IPS-18a (cell line): ENCODE measurements at regions not wholly inside any gene's neighbourhood (a gene's known extent, or its start where the extent isn't known, plus 50 kb on each side); places are given as distances from the start of the nearest gene placed in this dataset.
"Not testable (repeated sequence)": the region's sequence is repeated elsewhere in the genome, so short reads cannot be mapped to it uniquely, and the experiment has no call there.

ENCODE experiments used
- H3K27ac ChIP-seq: one replicate; pipeline ENCODE4 v1.5.1; 2013; ENCODE audit warnings: low read length
- H3K27me3 ChIP-seq: one replicate; pipeline ENCODE4 v1.6.1; 2013; ENCODE audit warnings: mild to moderate bottlenecking, low read length; ENCODE audit not compliant: control insufficient read depth, insufficient read depth
- H3K36me3 ChIP-seq: one replicate; pipeline ENCODE4 v1.6.1; 2013; ENCODE audit warnings: low read depth, low read length; ENCODE audit not compliant: control insufficient read depth
- H3K4me1 ChIP-seq: one replicate; pipeline ENCODE4 v1.6.1; 2013; ENCODE audit warnings: low read depth, low read length; ENCODE audit not compliant: control insufficient read depth
- H3K4me3 ChIP-seq: one replicate; pipeline ENCODE4 v1.5.1; 2013; ENCODE audit warnings: low read length
- H3K9ac ChIP-seq: one replicate; pipeline ENCODE4 v1.6.1; 2013; ENCODE audit warnings: mild to moderate bottlenecking, low read length, moderate library complexity
- H3K9me3 ChIP-seq: one replicate; pipeline ENCODE4 v1.6.1; 2013; ENCODE audit warnings: low read depth, low read length; ENCODE audit not compliant: control insufficient read depth

GRCh38 chr6:3912361-3913076 is 63.3 kb downstream of the FAM50B start:
- Histone ChIP-seq H3K9me3 (no peaks in the 10 kb centered on the region), H3K27ac (no peak overlapping the region), H3K36me3 (no peaks in the 10 kb centered on the region), H3K4me1 (peaks cover 8% of the 10 kb centered on the region), H3K27me3 (no peaks in the 10 kb centered on the region), H3K4me3 (no peak overlapping the region), H3K9ac (no peak overlapping the region)

GRCh38 chr6:3913077-3913957 is 64.1 kb downstream of the FAM50B start:
- H3K4me1 ChIP-seq = peaks cover 8% of the 10 kb centered on the region
- no peak overlapping the region for H3K27ac ChIP-seq
- H3K27me3 ChIP-seq = no peaks in the 10 kb centered on the region
- H3K9me3 ChIP-seq = no peaks in the 10 kb centered on the region
- H3K36me3 ChIP-seq = no peaks in the 10 kb centered on the region
- no peak overlapping the region for H3K4me3 ChIP-seq
- no peak overlapping the region for H3K9ac ChIP-seq

- H3K9ac ChIP-seq = no peak overlapping the region
- H3K36me3 ChIP-seq = no peaks in the 10 kb centered on the region
- no peak overlapping the region for H3K4me3 ChIP-seq
- H3K27ac ChIP-seq = no peak overlapping the region
- no peaks in the 10 kb centered on the region for H3K27me3 ChIP-seq
- no peaks in the 10 kb centered on the region for H3K9me3 ChIP-seq
- H3K4me1 ChIP-seq = peaks cover 8% of the 10 kb centered on the region
Observed at GRCh38 chr6:3913958-3914337, 64.8 kb downstream of the FAM50B start.

- H3K4me3 ChIP-seq = no peak overlapping the region
- H3K9ac ChIP-seq = no peak overlapping the region
- H3K27me3 ChIP-seq = no peaks in the 10 kb centered on the region
- no peaks in the 10 kb centered on the region for H3K9me3 ChIP-seq
- no peak overlapping the region for H3K27ac ChIP-seq
- H3K36me3 ChIP-seq = no peaks in the 10 kb centered on the region
- H3K4me1 ChIP-seq = peaks cover 3% of the 10 kb centered on the region
Observed at GRCh38 chr6:3915076-3915791, 66.1 kb downstream of the FAM50B start.

- Histone ChIP-seq H3K4me1 (no peaks in the 10 kb centered on the region), H3K36me3 (no peaks in the 10 kb centered on the region), H3K9me3 (no peaks in the 10 kb centered on the region), H3K27me3 (no peaks in the 10 kb centered on the region), H3K9ac (no peak overlapping the region), H3K27ac (no peak overlapping the region), H3K4me3 (no peak overlapping the region)
Observed at GRCh38 chr6:3916211-3916610, 67.0 kb downstream of the FAM50B start.

GRCh38 chr6:3916749-3917148 is 67.6 kb downstream of the FAM50B start:
- not testable (repeated sequence) for H3K4me1 ChIP-seq, H3K9me3 ChIP-seq, H3K4me3 ChIP-seq, H3K27ac ChIP-seq, H3K9ac ChIP-seq, H3K27me3 ChIP-seq, H3K36me3 ChIP-seq

- Histone ChIP-seq H3K9ac (no peak overlapping the region), H3K4me1 (no peaks in the 10 kb centered on the region)
Observed at GRCh38 chr6:3918469-3918868, 69.3 kb downstream of the FAM50B start.

GRCh38 chr6:3919130-3919628 is 70.0 kb downstream of the FAM50B start:
- Histone ChIP-seq H3K9ac (no peak overlapping the region), H3K36me3 (no peaks in the 10 kb centered on the region), H3K9me3 (no peaks in the 10 kb centered on the region), H3K27me3 (no peaks in the 10 kb centered on the region), H3K4me3 (no peak overlapping the region), H3K4me1 (no peaks in the 10 kb centered on the region), H3K27ac (no peak overlapping the region)

More at GRCh38 chr6:3918469-3918868, 69.3 kb downstream of the FAM50B start:
- H3K27ac ChIP-seq = no peak overlapping the region
- H3K4me3 ChIP-seq = no peak overlapping the region
- H3K36me3 ChIP-seq = no peaks in the 10 kb centered on the region
- H3K9me3 ChIP-seq = no peaks in the 10 kb centered on the region
- no peaks in the 10 kb centered on the region for H3K27me3 ChIP-seq

- Histone ChIP-seq H3K9me3 (no peaks in the 10 kb centered on the region), H3K27ac (no peak overlapping the region), H3K4me3 (no peak overlapping the region)
Observed at GRCh38 chr6:3919849-3920248, 70.7 kb downstream of the FAM50B start.

GRCh38 chr6:3920321-3920720 is 71.1 kb downstream of the FAM50B start:
- H3K9me3 ChIP-seq = no peaks in the 10 kb centered on the region
- no peaks in the 10 kb centered on the region for H3K27me3 ChIP-seq
- H3K36me3 ChIP-seq = no peaks in the 10 kb centered on the region
- no peak overlapping the region for H3K27ac ChIP-seq
- H3K9ac ChIP-seq = no peak overlapping the region
- no peaks in the 10 kb centered on the region for H3K4me1 ChIP-seq
- no peak overlapping the region for H3K4me3 ChIP-seq

More at GRCh38 chr6:3919849-3920248, 70.7 kb downstream of the FAM50B start:
- Histone ChIP-seq H3K4me1 (no peaks in the 10 kb centered on the region), H3K27me3 (no peaks in the 10 kb centered on the region), H3K36me3 (no peaks in the 10 kb centered on the region), H3K9ac (no peak overlapping the region)

- Histone ChIP-seq H3K27me3 (no peaks in the 10 kb centered on the region), H3K27ac (no peak overlapping the region), H3K4me1 (no peaks in the 10 kb centered on the region), H3K4me3 (no peak overlapping the region), H3K36me3 (no peaks in the 10 kb centered on the region), H3K9me3 (no peaks in the 10 kb centered on the region), H3K9ac (no peak overlapping the region)
Observed at GRCh38 chr6:3921663-3922062, 72.5 kb downstream of the FAM50B start.
